ENCODE measurements at regions not wholly inside any gene's neighbourhood (a gene's known extent, or its start where the extent isn't known, plus 50 kb on each side); places are given as distances from the start of the nearest gene placed in this dataset.
"Not testable (repeated sequence)": the region's sequence is repeated elsewhere in the genome, so short reads cannot be mapped to it uniquely, and the experiment has no call there.

DNA sequence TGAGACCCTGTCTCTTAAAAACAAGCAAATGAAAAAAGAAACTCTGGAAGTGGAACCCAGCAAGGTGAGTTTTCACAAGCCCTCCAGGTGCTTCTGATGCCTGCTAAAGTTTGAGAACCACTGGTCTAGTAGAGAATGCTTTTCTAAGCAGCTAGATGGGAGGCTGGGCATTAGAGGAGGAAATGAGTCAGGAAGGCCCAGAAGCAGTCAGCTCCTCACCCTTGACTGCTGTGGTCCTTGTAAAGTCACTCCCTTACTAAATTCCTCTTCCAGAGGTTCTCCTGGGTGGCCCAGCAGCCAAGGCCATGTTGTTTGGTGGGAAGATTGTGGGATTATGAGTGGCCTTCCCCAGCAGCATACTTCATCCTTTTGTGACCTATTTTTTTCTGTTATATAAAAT, 52.0 kb upstream of the FYN start:
- Histone ChIP-seq H3K4me3 (ENCODE audit: low read length) (no peak overlapping the region), H3K27me3 (ENCODE audit: insufficient read depth, low read length) (no peaks in the 10 kb centered on the region), H3K9me3 (ENCODE audit: low read depth, low read length) (no peaks in the 10 kb centered on the region), H3K4me1 (ENCODE audit: insufficient read depth, low read length) (peaks cover 23% of the 10 kb centered on the region)

- H3K4me3 ChIP-seq (ENCODE audit: low read length): no peak overlapping the region
- H3K9me3 ChIP-seq (ENCODE audit: low read depth, low read length): no peaks in the 10 kb centered on the region
- no peaks in the 10 kb centered on the region for H3K27me3 ChIP-seq (ENCODE audit: insufficient read depth, low read length)
- H3K4me1 ChIP-seq (ENCODE audit: insufficient read depth, low read length): peaks cover 23% of the 10 kb centered on the region
These were observed 53.6 kb upstream of the FYN start for GRCh38 chr6:111926731-111927302.

DNA sequence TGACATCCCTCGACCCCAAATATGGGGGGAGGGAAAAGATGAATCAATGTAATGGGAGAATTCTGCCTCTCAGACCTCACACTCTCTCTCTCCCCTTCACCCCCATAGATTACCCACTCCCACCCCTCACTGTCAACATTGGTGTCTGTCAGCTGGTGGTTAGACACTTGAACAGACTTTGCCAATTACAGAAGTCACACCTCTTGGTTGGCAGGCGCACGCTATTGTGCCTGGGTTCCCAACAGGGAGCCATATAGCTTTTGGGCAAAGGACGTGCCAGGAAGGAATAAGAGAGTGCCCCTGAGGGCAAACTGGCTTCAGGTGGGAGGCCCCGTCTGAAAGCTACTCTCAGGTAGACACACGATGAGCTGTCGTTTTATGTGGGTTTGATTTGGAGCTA, 54.1 kb upstream of the FYN start:
- Histone ChIP-seq H3K4me3 (ENCODE audit: low read length) (no peak overlapping the region), H3K9me3 (ENCODE audit: low read depth, low read length) (no peaks in the 10 kb centered on the region), H3K4me1 (ENCODE audit: insufficient read depth, low read length) (peaks cover 23% of the 10 kb centered on the region), H3K27me3 (ENCODE audit: insufficient read depth, low read length) (no peaks in the 10 kb centered on the region)

DNA sequence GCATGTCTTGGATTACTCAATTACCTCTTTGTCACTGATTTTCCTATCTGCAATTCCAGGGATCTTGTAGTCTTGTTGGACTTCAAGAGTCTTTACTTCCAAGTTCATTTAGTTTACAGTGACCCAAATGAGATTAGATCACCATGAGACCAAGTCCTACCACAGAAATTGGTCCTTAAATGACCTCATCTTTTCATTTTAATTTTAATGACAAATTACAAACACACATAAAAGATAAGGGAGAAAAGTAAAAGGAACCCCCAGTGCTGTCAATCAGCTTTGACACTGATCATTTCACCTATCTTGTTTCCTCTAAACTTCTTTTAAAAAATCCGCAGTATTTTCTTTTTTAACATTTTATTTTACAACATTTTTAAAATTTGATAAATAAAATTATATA, 54.9 kb upstream of the FYN start:
- H3K4me1 ChIP-seq (ENCODE audit: insufficient read depth, low read length): peaks cover 20% of the 10 kb centered on the region
- no peaks in the 10 kb centered on the region for H3K27me3 ChIP-seq (ENCODE audit: insufficient read depth, low read length)
- no peaks in the 10 kb centered on the region for H3K9me3 ChIP-seq (ENCODE audit: low read depth, low read length)
- H3K4me3 ChIP-seq (ENCODE audit: low read length): no peak overlapping the region

GRCh38 chr6:111934611-111935010, 61.4 kb upstream of the FYN start:
- H3K4me1 ChIP-seq (ENCODE audit: insufficient read depth, low read length); H3K27me3 ChIP-seq (ENCODE audit: insufficient read depth, low read length); H3K4me3 ChIP-seq (ENCODE audit: low read length); H3K9me3 ChIP-seq (ENCODE audit: low read depth, low read length): not testable (repeated sequence)

- no peaks in the 10 kb centered on the region for H3K9me3 ChIP-seq (ENCODE audit: low read depth, low read length)
- H3K4me3 ChIP-seq (ENCODE audit: low read length): no peak overlapping the region
- H3K27me3 ChIP-seq (ENCODE audit: insufficient read depth, low read length): no peaks in the 10 kb centered on the region
- peaks cover 22% of the 10 kb centered on the region for H3K4me1 ChIP-seq (ENCODE audit: insufficient read depth, low read length)
These were observed 63.5 kb upstream of the FYN start for GRCh38 chr6:111936718-111937117.

- no peaks in the 10 kb centered on the region for H3K27me3 ChIP-seq (ENCODE audit: insufficient read depth, low read length)
- H3K4me1 ChIP-seq (ENCODE audit: insufficient read depth, low read length): peaks cover 39% of the 10 kb centered on the region
- H3K9me3 ChIP-seq (ENCODE audit: low read depth, low read length): no peaks in the 10 kb centered on the region
- no peak overlapping the region for H3K4me3 ChIP-seq (ENCODE audit: low read length)
These were observed 65.5 kb upstream of the FYN start for GRCh38 chr6:111938710-111939109.

DNA sequence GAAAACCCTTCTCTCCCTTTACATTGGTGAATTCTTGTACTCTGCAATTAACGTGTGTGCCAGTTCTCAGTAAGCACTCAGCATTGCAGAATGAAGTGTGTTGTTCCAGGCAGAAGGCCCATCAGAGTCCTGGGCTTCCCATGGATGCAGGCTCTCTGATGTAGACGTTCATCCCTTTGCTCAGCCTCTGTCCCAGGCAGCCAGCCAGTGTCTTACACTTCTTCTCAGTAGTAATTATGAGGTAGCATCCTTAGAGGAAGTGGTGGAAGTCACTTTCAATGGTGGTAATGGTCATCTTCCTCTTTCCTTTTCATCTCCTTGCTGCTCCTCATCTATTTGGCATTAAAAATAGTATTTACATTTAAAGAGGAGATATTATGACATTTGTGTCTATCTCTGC, 66.7 kb upstream of the FYN start:
- Histone ChIP-seq H3K4me1 (ENCODE audit: insufficient read depth, low read length) (peaks cover 48% of the 10 kb centered on the region), H3K4me3 (ENCODE audit: low read length) (no peak overlapping the region), H3K9me3 (ENCODE audit: low read depth, low read length) (no peaks in the 10 kb centered on the region), H3K27me3 (ENCODE audit: insufficient read depth, low read length) (no peaks in the 10 kb centered on the region)

GRCh38 chr6:111940801-111941200, 67.5 kb upstream of the FYN start:
- no peak overlapping the region for H3K4me3 ChIP-seq (ENCODE audit: low read length)
- H3K9me3 ChIP-seq (ENCODE audit: low read depth, low read length): no peaks in the 10 kb centered on the region
- no peaks in the 10 kb centered on the region for H3K27me3 ChIP-seq (ENCODE audit: insufficient read depth, low read length)
- H3K4me1 ChIP-seq (ENCODE audit: insufficient read depth, low read length): peaks cover 55% of the 10 kb centered on the region

DNA sequence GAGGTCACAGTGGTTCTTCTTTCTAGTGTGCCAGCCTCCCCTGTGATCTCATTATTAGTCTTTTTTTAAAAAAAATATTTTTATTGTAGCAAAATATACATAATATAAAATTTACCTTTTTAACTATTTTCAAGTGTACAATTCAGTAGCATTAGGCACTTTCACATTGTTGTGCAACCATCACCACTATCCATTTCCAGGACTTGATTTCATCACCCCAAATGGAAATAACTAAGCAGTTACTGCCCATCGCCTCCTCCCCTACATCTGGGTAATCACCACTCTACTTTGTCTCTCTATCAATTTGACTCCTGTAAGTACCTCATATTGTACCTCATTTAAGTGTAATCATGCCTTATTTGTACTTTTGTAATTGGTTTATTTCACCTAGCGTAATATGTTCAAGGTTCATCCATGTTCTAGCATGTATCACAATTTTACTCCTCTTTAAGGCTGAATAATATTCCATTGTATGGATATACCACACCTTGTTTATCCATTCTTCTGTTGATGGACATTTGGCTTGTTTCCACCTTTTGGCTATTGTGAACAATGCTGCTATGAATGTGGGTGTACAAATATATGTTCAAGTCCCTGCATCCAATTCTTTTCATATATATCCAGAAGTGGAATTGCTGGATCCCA, 68.6 kb upstream of the FYN start:
- Histone ChIP-seq H3K27me3 (ENCODE audit: insufficient read depth, low read length) (no peaks in the 10 kb centered on the region), H3K4me3 (ENCODE audit: low read length) (no peak overlapping the region), H3K4me1 (ENCODE audit: insufficient read depth, low read length) (peaks cover 55% of the 10 kb centered on the region), H3K9me3 (ENCODE audit: low read depth, low read length) (no peaks in the 10 kb centered on the region)

DNA sequence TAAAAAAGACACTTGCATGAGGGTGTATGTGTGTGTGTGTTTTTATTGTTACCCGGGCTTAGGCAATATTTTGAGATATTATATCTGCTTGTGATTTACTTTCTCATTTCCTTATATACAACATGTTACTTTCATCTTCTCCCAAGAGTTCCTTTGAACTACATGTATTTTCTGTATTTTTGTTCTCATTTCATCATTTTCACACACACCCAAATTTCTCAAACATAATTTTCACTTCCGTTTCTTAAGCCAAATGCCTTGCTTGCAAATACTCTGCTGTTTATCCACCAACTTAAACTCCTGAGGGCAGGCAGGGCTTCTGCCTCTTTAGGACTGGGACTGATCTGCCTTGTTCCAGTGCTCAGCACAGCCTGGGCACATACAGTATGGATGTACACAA, 69.3 kb upstream of the FYN start:
- Histone ChIP-seq H3K4me3 (ENCODE audit: low read length) (no peak overlapping the region), H3K4me1 (ENCODE audit: insufficient read depth, low read length) (peaks cover 55% of the 10 kb centered on the region), H3K27me3 (ENCODE audit: insufficient read depth, low read length) (no peaks in the 10 kb centered on the region), H3K9me3 (ENCODE audit: low read depth, low read length) (no peaks in the 10 kb centered on the region)

- Histone ChIP-seq H3K4me3 (ENCODE audit: low read length) (no peak overlapping the region), H3K4me1 (ENCODE audit: insufficient read depth, low read length) (peaks cover 55% of the 10 kb centered on the region), H3K27me3 (ENCODE audit: insufficient read depth, low read length) (no peaks in the 10 kb centered on the region), H3K9me3 (ENCODE audit: low read depth, low read length) (no peaks in the 10 kb centered on the region)
These were observed 70.0 kb upstream of the FYN start for GRCh38 chr6:111943266-111943665.

GRCh38 chr6:111943726-111944125, 70.5 kb upstream of the FYN start:
- peaks cover 55% of the 10 kb centered on the region for H3K4me1 ChIP-seq (ENCODE audit: insufficient read depth, low read length)
- no peak overlapping the region for H3K4me3 ChIP-seq (ENCODE audit: low read length)
- no peaks in the 10 kb centered on the region for H3K9me3 ChIP-seq (ENCODE audit: low read depth, low read length)
- no peaks in the 10 kb centered on the region for H3K27me3 ChIP-seq (ENCODE audit: insufficient read depth, low read length)

DNA sequence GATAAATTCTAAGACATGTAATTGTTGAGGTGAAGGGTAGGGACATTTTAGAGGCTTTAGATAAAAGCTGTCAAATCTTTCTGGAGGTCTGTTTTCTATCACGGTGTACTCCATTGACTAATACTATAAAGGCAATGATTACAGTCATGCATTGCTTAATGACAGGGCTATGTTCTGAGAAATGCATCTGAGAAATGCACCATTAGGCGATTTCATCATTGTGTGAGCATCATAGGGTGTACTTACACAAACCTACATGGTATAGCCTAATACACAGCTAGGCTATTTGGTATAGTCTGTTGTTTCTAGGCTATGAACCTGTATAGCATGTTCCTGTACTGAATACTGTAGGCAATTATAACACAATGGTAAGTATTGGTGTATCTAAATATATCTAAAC, 71.3 kb upstream of the FYN start:
- Histone ChIP-seq H3K4me1 (ENCODE audit: insufficient read depth, low read length) (peaks cover 54% of the 10 kb centered on the region), H3K9me3 (ENCODE audit: low read depth, low read length) (no peaks in the 10 kb centered on the region), H3K4me3 (ENCODE audit: low read length) (no peak overlapping the region), H3K27me3 (ENCODE audit: insufficient read depth, low read length) (no peaks in the 10 kb centered on the region)

DNA sequence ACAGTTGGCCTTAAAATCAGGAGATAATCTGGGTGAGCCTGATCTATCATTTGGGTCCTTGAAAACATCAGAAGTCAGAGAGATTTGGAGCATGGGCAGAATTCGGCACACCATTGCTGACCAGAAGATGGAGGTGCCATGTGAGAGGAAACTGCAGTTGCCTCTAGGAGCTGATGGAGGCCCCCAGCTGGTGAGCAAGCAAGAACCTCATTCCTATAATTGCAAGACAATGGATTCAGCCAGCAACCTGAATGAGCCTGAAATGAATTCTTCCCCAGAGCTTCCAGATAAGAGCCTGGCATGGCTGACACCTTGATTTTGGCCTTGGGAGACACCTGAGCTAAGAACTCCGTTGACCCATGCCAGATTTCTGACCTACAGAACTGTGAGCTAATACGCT, 76.3 kb upstream of the FYN start:
- H3K27me3 ChIP-seq (ENCODE audit: insufficient read depth, low read length): no peaks in the 10 kb centered on the region
- no peak overlapping the region for H3K4me3 ChIP-seq (ENCODE audit: low read length)
- H3K4me1 ChIP-seq (ENCODE audit: insufficient read depth, low read length): peaks cover 31% of the 10 kb centered on the region
- no peaks in the 10 kb centered on the region for H3K9me3 ChIP-seq (ENCODE audit: low read depth, low read length)

DNA sequence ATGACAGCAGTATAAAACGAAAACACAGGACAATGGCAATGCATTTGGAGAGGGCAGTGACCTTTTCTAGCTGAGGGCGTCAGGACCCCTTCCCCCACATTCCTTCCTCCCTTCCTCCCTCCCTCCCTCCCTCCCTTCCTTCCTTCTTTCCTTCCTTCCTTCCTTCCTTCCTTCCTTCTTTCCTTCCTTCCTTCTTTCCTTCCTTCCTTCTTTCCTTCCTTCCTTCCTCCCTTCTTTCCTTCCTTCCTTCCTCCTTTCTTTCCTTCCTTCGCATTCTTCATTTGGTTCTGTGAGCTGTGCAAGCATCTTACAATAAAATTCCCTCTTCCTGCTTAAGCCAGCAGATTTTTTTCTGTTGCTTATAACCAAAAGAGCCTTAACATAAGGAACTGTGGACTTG, 76.7 kb upstream of the FYN start:
- not testable (repeated sequence) for H3K4me3 ChIP-seq (ENCODE audit: low read length); H3K27me3 ChIP-seq (ENCODE audit: insufficient read depth, low read length); H3K9me3 ChIP-seq (ENCODE audit: low read depth, low read length)
- H3K4me1 ChIP-seq (ENCODE audit: insufficient read depth, low read length): peaks cover 29% of the 10 kb centered on the region

All from mononuclear cell (primary cell).